ENCODE measurements at regions not wholly inside any gene's neighbourhood (a gene's known extent, or its start where the extent isn't known, plus 50 kb on each side); places are given as distances from the start of the nearest gene placed in this dataset.

- TF ChIP-seq, protein P1, sequence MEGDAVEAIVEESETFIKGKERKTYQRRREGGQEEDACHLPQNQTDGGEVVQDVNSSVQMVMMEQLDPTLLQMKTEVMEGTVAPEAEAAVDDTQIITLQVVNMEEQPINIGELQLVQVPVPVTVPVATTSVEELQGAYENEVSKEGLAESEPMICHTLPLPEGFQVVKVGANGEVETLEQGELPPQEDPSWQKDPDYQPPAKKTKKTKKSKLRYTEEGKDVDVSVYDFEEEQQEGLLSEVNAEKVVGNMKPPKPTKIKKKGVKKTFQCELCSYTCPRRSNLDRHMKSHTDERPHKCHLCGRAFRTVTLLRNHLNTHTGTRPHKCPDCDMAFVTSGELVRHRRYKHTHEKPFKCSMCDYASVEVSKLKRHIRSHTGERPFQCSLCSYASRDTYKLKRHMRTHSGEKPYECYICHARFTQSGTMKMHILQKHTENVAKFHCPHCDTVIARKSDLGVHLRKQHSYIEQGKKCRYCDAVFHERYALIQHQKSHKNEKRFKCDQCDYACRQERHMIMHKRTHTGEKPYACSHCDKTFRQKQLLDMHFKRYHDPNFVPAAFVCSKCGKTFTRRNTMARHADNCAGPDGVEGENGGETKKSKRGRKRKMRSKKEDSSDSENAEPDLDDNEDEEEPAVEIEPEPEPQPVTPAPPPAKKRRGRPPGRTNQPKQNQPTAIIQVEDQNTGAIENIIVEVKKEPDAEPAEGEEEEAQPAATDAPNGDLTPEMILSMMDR (IDR thresholded peaks at IDR 0.05), result no peak
- DNase-seq (ENCODE audit: low spot score), result peak; percentile 23
- peak; percentile 51 for ATAC-seq (ENCODE audit: low FRiP score)
These were observed 500.0 kb upstream of the C9orf72 start for GRCh38 chr9:28073270-28073669.

- DNase-seq (ENCODE audit: low spot score), result no peak
- TF ChIP-seq, protein P1 (IDR thresholded peaks at IDR 0.05), result no peak
- no peak for ATAC-seq (ENCODE audit: low FRiP score)
These were observed 506.4 kb upstream of the C9orf72 start for GRCh38 chr9:28079677-28080076.

DNA sequence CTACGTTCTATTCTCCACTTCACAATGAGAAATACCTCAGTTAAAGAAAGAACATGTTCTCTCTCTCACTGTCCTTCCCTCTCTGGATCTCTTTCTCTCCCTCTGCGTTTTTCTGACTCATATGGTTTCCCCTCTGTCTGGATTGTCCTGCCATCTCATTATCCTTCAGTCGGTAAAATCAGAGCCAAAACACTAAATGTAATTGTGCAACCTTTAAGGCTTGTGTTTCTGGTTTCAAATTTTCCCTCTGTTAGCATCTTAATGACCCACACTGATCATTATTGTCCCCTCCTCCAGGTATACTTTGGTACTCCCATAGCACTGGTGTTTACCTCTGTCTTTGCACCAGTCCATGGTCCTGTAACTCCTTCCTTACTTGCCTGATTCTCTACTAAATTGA is 509.4 kb upstream of the C9orf72 start:
- TF ChIP-seq, protein P1 (IDR thresholded peaks at IDR 0.05), result no peak
- ATAC-seq (ENCODE audit: low FRiP score) (no peak), DNase-seq (ENCODE audit: low spot score) (no peak)

GRCh38 chr9:28086881-28087280 is 513.6 kb upstream of the C9orf72 start:
- ATAC-seq (ENCODE audit: low FRiP score), result no peak
- TF ChIP-seq, protein P1 (IDR thresholded peaks at IDR 0.05), result no peak
- DNase-seq (ENCODE audit: low spot score), result no peak

DNA sequence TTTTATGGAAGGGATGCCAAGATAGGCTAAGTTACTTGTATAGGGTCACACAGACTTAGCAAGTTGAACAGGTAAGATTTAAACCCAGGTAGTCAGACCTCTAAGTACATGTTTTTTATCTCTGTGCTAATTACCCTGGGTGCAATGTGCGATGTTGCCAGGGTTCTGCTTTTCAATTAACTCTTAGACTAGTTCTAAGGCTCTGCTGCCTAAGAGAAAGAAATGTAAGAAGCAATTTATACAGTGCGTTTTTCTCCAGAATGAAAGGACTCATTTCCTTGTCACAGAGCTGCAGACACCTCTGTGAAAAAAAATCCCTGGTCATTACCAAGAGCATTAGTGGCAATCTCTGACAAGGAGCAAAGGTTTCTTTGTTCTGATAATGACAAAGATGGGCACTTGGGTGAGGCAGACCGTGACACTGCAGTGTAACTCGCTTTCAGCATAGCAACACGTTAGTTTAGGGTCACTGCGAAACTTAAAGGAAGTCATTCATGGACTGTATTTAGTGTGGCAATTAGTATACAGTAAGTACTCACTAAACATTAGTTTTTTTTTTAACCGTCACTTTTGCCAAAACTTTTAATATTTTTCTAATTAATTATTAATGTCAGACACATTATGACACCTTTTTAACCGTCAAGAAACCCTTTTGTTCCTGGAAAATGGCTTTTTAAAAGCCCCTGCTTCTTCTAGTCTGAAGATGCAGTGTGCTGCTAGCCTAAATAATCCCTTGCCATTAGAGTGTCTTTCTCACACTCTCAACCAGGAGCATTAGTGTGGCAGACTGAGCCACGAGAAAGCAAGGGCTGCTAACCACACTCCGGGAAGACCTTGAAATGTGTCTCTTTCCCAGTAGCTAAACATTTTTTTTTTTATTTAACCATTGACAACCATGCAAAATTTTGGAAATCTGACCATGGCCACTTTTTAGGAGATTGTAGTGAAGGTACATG is 520.0 kb upstream of the C9orf72 start:
- TF ChIP-seq, protein P1 (IDR thresholded peaks at IDR 0.05), result no peak
- ATAC-seq (ENCODE audit: low FRiP score) (no peak), DNase-seq (ENCODE audit: low spot score) (no peak)

GRCh38 chr9:28101509-28101908 is 528.2 kb upstream of the C9orf72 start:
- TF ChIP-seq, protein P1 (IDR thresholded peaks at IDR 0.05), result no peak
- DNase-seq (ENCODE audit: low spot score) (no peak), ATAC-seq (ENCODE audit: low FRiP score) (no peak)

DNA sequence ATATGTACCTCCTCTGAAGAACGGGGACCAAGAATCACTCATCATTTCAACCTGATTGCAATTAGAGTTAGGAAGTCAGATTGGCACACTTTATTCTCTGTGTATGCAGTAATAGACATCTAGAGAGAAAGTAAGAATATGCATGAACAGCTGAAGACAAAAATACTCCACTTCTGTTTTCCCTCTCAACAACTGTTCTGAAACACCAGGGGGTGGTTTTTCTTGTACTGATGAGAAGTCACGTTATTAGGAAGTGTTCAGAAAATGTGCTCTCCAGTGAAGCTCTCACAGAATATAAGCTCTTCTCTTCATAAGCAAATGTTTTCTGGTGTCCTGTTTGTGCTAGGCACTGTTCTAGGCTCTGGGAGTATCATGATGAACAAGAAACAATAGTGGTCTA is 531.7 kb upstream of the C9orf72 start:
- TF ChIP-seq, protein P1 (IDR thresholded peaks at IDR 0.05), result no peak
- no peak for ATAC-seq (ENCODE audit: low FRiP score)
- DNase-seq (ENCODE audit: low spot score), result no peak
